GM12875 (cell line): ENCODE measurements at regions not wholly inside any gene's neighbourhood (a gene's known extent, or its start where the extent isn't known, plus 50 kb on each side); places are given as distances from the start of the nearest gene placed in this dataset.

Source experiments
- H3K4me3 ChIP-seq: one replicate; pipeline ENCODE4 v1.5.1; 2011; ENCODE audit warnings: low read depth, low read length, control low read depth
- CTCF ChIP-seq: IDR thresholded peaks from 2 replicates; pipeline ENCODE4 v1.5.1; 2011; ENCODE audit warnings: low read depth, mild to moderate bottlenecking, control low read depth, inconsistent platforms, low read length, moderate library complexity, borderline replicate concordance; ENCODE audit not compliant: insufficient read depth

GRCh38 chr4:137067735-137068134 lies 464.6 kb downstream of the PCDH18 start:
- TF ChIP-seq CTCF: no peak
- no peak overlapping the region for H3K4me3 ChIP-seq

GRCh38 chr4:137065311-137065710 lies 467.0 kb downstream of the PCDH18 start:
- no peak overlapping the region for H3K4me3 ChIP-seq
- no peak for TF ChIP-seq CTCF

- no peak for TF ChIP-seq CTCF
- no peak overlapping the region for H3K4me3 ChIP-seq
Measured at GRCh38 chr4:137063961-137064360, 468.3 kb downstream of the PCDH18 start.

DNA sequence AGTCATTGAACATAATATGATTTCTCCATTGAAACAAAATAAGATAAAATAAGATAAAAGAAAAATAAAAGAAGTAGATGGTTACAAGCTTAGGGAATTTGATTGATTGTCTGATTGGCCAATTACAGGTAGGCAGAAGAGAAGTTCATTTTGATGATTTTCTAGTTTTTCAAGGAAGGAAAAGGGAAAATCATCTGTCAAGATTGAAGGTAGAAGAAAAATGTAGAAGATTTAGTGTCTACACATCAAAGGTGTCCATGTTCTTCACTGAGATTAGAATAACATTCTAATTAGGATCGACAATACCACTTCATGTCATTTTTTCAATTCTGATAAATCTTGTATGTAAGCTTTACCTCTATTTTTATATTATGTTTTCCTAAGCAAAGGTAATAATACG lies 489.1 kb downstream of the PCDH18 start:
- H3K4me3 ChIP-seq: no peak overlapping the region
- TF ChIP-seq CTCF: no peak

DNA sequence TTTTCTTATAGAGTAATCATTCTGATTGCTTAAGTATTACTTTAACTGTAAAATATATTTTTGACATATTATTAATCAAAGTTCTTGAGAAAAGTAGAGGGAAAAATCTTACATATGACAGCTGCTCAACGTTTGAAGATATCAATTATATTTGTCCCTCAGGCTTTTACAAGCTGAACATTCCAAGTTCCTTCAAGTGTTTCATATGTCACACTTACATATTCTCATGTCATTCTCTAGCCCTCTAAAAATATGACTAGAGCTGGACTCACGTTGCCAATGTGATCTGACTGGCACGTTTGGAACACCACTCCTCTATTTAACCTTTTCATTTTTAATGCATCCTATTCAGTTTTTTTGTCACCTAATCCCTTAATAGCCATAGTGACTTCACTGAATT lies 492.9 kb downstream of the PCDH18 start:
- H3K4me3 ChIP-seq: no peak overlapping the region
- TF ChIP-seq CTCF: no peak

- no peak for TF ChIP-seq CTCF
- no peak overlapping the region for H3K4me3 ChIP-seq
Measured at GRCh38 chr4:137032222-137032621, 500.1 kb downstream of the PCDH18 start.

DNA sequence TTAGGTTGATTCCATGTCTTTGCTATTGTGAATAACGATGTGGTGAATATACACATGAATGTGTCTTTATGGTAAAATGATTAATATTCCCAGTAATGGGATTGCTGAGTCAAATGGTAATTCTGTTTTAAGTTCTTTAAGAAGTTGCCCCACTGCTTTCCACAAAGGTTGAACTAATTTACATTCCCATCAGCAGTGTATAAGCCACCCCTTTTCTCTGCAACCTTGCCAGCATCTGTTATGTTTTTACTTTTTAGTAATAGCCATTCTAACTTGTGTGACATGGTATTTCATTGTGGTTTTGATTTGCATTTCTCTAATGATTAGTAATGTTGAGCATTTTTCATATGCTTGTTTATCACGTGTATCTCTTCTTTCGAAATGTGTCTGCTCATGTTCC lies 503.3 kb downstream of the PCDH18 start:
- TF ChIP-seq CTCF: no peak

More for the DNA sequence above, 503.3 kb downstream of the PCDH18 start:
- no peak overlapping the region for H3K4me3 ChIP-seq
